A673 (cell line): ENCODE measurements at regions not wholly inside any gene's neighbourhood (a gene's known extent, or its start where the extent isn't known, plus 50 kb on each side); places are given as distances from the start of the nearest gene placed in this dataset.

Experiments used
- BruUV-seq: library from RNA; stranded (reverse); fragments of 400-500 nt; replicated peaks from 2 replicates; lab custom pipeline; 2021; lab: Mats Ljungman, UMichigan
- CTCF ChIA-PET: fragments of 300-600 bp; sonication (Branson Sonifier 250); formaldehyde crosslinking; loops from one replicate; lab custom pipeline; 2022; ENCODE audit warnings: antibody characterized with exemption; lab: Charles Lee
- POLR2A ChIA-PET: fragments of 300-600 bp; sonication (Branson Sonifier 250); formaldehyde crosslinking; loops from one replicate; lab custom pipeline; 2022; ENCODE audit warnings: antibody characterized with exemption; ENCODE audit not compliant: low non-redundant PET; lab: Charles Lee
- DNase-seq: peaks from one replicate; pipeline ENCODE4 v3.0.0-alpha.2; 2015; ENCODE audit warnings: low spot score
- H3K27ac ChIP-seq: fragments of 200-600 bp; sonication (generic); 2 replicates; pipeline ENCODE4 v1.5.1; 2016; ENCODE audit warnings: mixed run types, low read depth, mild to moderate bottlenecking, mixed read lengths, antibody characterized with exemption, low read length; ENCODE audit not compliant: poor library complexity, severe bottlenecking
- H3K27me3 ChIP-seq: fragments of 200-600 bp; sonication (generic); replicated peaks from 2 replicates; pipeline ENCODE4 v1.6.1; 2017; ENCODE audit warnings: mixed run types, low read depth, mild to moderate bottlenecking, mixed read lengths, antibody characterized with exemption, low read length; ENCODE audit not compliant: insufficient read depth, poor library complexity
- H3K36me3 ChIP-seq: fragments of 200-600 bp; sonication (generic); 2 replicates; pipeline ENCODE4 v1.6.1; 2016; ENCODE audit warnings: mixed run types, mild to moderate bottlenecking, mixed read lengths, antibody characterized with exemption, low read length; ENCODE audit not compliant: insufficient read depth, poor library complexity, severe bottlenecking
- H3K4me1 ChIP-seq: fragments of 200-600 bp; sonication (generic); 2 replicates; pipeline ENCODE4 v1.6.1; 2017; ENCODE audit warnings: mixed run types, mild to moderate bottlenecking, mixed read lengths, antibody characterized with exemption, low read length; ENCODE audit not compliant: insufficient read depth, poor library complexity, severe bottlenecking
- H3K4me3 ChIP-seq: fragments of 200-600 bp; sonication (generic); 2 replicates; pipeline ENCODE4 v1.5.1; 2016; ENCODE audit warnings: low read depth, mixed run types, mild to moderate bottlenecking, mixed read lengths, low read length; ENCODE audit not compliant: poor library complexity, severe bottlenecking
- H3K9me3 ChIP-seq: fragments of 200-600 bp; sonication (generic); 2 replicates; pipeline ENCODE4 v1.6.1; 2016; ENCODE audit warnings: mixed run types, low read depth, mild to moderate bottlenecking, mixed read lengths, antibody characterized with exemption, low read length; ENCODE audit not compliant: poor library complexity, severe bottlenecking
- CTCF ChIP-seq: fragments of 300-800, 200-600 bp; sonication (generic); conservative IDR thresholded peaks from 2 replicates; pipeline ENCODE4 v1.5.1; 2017; ENCODE audit warnings: low read depth, mild to moderate bottlenecking, antibody characterized with exemption, low read length, moderate library complexity, mixed read lengths
- EZH2 ChIP-seq: fragments of 200-600 bp; sonication (generic); IDR thresholded peaks from 2 replicates; pipeline ENCODE4 v1.6.1; 2017; ENCODE audit warnings: borderline replicate concordance, low read depth, mild to moderate bottlenecking, mixed read lengths, antibody characterized with exemption, low read length; ENCODE audit not compliant: poor library complexity, severe bottlenecking
- intact Hi-C: fragments of 100-400 bp; cut with micrococcal nuclease; formaldehyde crosslinking; loops from one replicate; pipeline ENCODE4 v1.10.0; 2022; ENCODE audit not compliant: unreplicated experiment

- Histone ChIP-seq H3K36me3 (no peaks in the 10 kb centered on the region), H3K27me3 (peaks cover 33% of the 10 kb centered on the region), H3K4me1 (no peaks in the 10 kb centered on the region), H3K27ac (no peak overlapping the region), H3K9me3 (no peaks in the 10 kb centered on the region), H3K4me3 (no peak overlapping the region)
- ChIA-PET CTCF (no interaction called here), POLR2A (no interaction called here)
- TF ChIP-seq CTCF (no peak), EZH2 (no peak)
- BruUV-seq: no TSS peak
- intact Hi-C loops: no loop called here
- DNase-seq: no peak
Measured at GRCh38 chr18:76205906-76206305, 289.1 kb downstream of the ZNF516 start.

GRCh38 chr18:76203552-76203951, 291.5 kb downstream of the ZNF516 start:
- Histone ChIP-seq H3K9me3 (no peaks in the 10 kb centered on the region), H3K27me3 (peaks cover 21% of the 10 kb centered on the region), H3K4me3 (no peak overlapping the region), H3K4me1 (no peaks in the 10 kb centered on the region), H3K27ac (no peak overlapping the region), H3K36me3 (no peaks in the 10 kb centered on the region)
- no TSS peak for BruUV-seq
- no peak for TF ChIP-seq CTCF
- no peak for TF ChIP-seq EZH2
- no peak for DNase-seq
- ChIA-PET POLR2A (no interaction called here), CTCF (no interaction called here)
- intact Hi-C loops: no loop called here

GRCh38 chr18:76202322-76202721, 292.7 kb downstream of the ZNF516 start:
- no peak for DNase-seq
- intact Hi-C loops: no loop called here
- no peak overlapping the region for H3K27ac ChIP-seq
- no peak overlapping the region for H3K4me3 ChIP-seq
- peaks cover 10% of the 10 kb centered on the region for H3K27me3 ChIP-seq
- no TSS peak for BruUV-seq
- H3K36me3 ChIP-seq: no peaks in the 10 kb centered on the region
- ChIA-PET CTCF (no interaction called here), POLR2A (interaction anchor here (0.6 kb wide), 1 partner anchor 155 kb away, joined by 4 read pairs; no protein-coding TSS in a partner anchor)
- no peaks in the 10 kb centered on the region for H3K4me1 ChIP-seq
- TF ChIP-seq CTCF: no peak
- no peak for TF ChIP-seq EZH2
- H3K9me3 ChIP-seq: no peaks in the 10 kb centered on the region
